ENCODE measurements at regions not wholly inside any gene's neighbourhood (a gene's known extent, or its start where the extent isn't known, plus 50 kb on each side); places are given as distances from the start of the nearest gene placed in this dataset.

GRCh38 chr2:122736279-122736678, 980.8 kb downstream of the TSN start:
- no peak for TF ChIP-seq EZH2 (IDR thresholded peaks at IDR 0.05; ENCODE audit: insufficient read depth, low read length)
- TF ChIP-seq, protein P1, sequence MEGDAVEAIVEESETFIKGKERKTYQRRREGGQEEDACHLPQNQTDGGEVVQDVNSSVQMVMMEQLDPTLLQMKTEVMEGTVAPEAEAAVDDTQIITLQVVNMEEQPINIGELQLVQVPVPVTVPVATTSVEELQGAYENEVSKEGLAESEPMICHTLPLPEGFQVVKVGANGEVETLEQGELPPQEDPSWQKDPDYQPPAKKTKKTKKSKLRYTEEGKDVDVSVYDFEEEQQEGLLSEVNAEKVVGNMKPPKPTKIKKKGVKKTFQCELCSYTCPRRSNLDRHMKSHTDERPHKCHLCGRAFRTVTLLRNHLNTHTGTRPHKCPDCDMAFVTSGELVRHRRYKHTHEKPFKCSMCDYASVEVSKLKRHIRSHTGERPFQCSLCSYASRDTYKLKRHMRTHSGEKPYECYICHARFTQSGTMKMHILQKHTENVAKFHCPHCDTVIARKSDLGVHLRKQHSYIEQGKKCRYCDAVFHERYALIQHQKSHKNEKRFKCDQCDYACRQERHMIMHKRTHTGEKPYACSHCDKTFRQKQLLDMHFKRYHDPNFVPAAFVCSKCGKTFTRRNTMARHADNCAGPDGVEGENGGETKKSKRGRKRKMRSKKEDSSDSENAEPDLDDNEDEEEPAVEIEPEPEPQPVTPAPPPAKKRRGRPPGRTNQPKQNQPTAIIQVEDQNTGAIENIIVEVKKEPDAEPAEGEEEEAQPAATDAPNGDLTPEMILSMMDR (IDR thresholded peaks at IDR 0.05; ENCODE audit: insufficient read depth, low read depth, low read length), result no peak
